HUES6 (cell line): ENCODE measurements at regions not wholly inside any gene's neighbourhood (a gene's known extent, or its start where the extent isn't known, plus 50 kb on each side); places are given as distances from the start of the nearest gene placed in this dataset.

Experiments
- H3K27ac ChIP-seq: 2 replicates; pipeline ENCODE4 v1.7.0; 2013; ENCODE audit warnings: low read depth, mild to moderate bottlenecking, low read length, inconsistent platforms
- H3K27me3 ChIP-seq: 2 replicates; pipeline ENCODE4 v1.6.1; 2013; ENCODE audit warnings: low read length; ENCODE audit not compliant: control insufficient read depth, insufficient read depth
- H3K36me3 ChIP-seq: 2 replicates; pipeline ENCODE4 v1.6.1; 2013; ENCODE audit warnings: low read length; ENCODE audit not compliant: control insufficient read depth, insufficient read depth
- H3K4me1 ChIP-seq: 2 replicates; pipeline ENCODE4 v1.6.1; 2013; ENCODE audit warnings: low read length; ENCODE audit not compliant: control insufficient read depth, insufficient read depth
- H3K4me3 ChIP-seq: 2 replicates; pipeline ENCODE4 v1.5.1; 2013; ENCODE audit warnings: low read depth, low read length
- H3K9ac ChIP-seq: one replicate; pipeline ENCODE4 v1.6.1; 2013; ENCODE audit warnings: mild to moderate bottlenecking, low read length
- H3K9me3 ChIP-seq: 2 replicates; pipeline ENCODE4 v1.6.1; 2013; ENCODE audit warnings: low read depth, low read length; ENCODE audit not compliant: control insufficient read depth, insufficient read depth

DNA sequence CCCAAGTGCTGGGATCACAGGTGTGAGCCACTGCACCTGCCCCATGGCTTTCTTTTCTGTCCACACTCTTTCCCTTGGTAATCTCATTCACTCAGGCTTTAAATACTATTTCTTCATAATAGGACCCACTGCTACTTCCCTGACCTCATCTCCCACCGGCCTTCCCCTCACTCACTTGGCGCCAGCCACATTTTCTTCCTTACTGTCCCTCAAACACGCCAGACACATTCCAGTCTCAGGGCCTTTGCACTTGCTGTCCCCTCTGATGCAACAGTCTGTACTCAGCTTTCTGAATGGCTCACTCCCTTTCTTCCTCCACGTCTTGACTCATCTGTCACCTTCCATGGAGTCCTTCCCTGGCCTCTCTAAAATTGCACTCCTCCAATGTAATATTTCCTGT, 111.1 kb upstream of the MVB12B start:
- H3K9me3 ChIP-seq = peaks cover 17% of the 10 kb centered on the region
- H3K27me3 ChIP-seq = peaks cover 2% of the 10 kb centered on the region; the same call in 1 of the 2 replicates
- H3K27ac ChIP-seq = no peak overlapping the region
- peaks cover 6% of the 10 kb centered on the region; the same call in 1 of the 2 replicates for H3K4me1 ChIP-seq
- no peaks in the 10 kb centered on the region for H3K36me3 ChIP-seq
- H3K4me3 ChIP-seq = no peak overlapping the region
- no peak overlapping the region for H3K9ac ChIP-seq

DNA sequence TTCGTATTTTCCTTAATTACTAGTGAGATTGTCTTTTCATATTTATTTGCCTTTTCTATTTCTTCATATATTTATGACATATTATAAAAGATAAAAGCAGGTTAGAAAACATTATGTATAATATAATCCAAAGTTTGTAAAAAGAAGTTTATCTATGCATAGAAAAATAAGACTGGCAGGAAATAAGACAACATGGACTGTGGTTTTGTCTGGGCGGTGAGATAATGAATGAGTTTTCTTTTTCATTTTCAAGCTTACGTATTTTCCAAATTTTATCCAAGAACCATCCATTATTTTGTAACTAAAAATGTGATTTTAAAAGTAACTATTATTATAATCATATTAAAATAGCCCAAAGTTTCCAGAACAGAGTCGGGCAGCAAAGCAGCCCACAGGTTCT, 109.8 kb upstream of the MVB12B start:
- H3K9me3 ChIP-seq = peaks cover 12% of the 10 kb centered on the region
- H3K27ac ChIP-seq = no peak overlapping the region
- H3K36me3 ChIP-seq = no peaks in the 10 kb centered on the region
- H3K9ac ChIP-seq = no peak overlapping the region
- H3K4me1 ChIP-seq = peaks cover 6% of the 10 kb centered on the region; the same call in 1 of the 2 replicates
- H3K27me3 ChIP-seq = peaks cover 2% of the 10 kb centered on the region; the same call in 1 of the 2 replicates
- no peak overlapping the region for H3K4me3 ChIP-seq

DNA sequence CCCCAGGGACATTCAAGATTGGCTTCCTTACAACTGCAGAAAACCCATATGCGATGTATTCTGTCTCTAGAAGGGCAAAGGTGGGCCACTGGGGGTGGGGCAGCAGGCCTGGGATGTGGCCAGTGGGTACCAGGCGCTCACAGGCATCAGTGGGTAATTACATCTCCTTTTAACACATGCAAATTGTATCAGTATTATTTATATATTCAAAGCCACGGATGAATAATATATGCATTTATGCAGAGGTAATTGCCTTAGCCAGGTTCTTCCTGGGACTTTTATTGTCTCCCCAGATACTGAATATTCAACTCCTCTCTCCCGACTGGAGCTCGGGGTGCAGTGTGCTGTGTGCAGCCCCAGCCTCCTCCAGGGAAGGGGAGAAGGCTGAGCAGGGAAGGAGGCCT, 109.4 kb upstream of the MVB12B start:
- Histone ChIP-seq H3K9ac (no peak overlapping the region), H3K4me1 (peaks cover 6% of the 10 kb centered on the region; the same call in 1 of the 2 replicates), H3K27me3 (peaks cover 2% of the 10 kb centered on the region; the same call in 1 of the 2 replicates), H3K9me3 (peaks cover 12% of the 10 kb centered on the region), H3K4me3 (no peak overlapping the region), H3K36me3 (no peaks in the 10 kb centered on the region), H3K27ac (no peak overlapping the region)

DNA sequence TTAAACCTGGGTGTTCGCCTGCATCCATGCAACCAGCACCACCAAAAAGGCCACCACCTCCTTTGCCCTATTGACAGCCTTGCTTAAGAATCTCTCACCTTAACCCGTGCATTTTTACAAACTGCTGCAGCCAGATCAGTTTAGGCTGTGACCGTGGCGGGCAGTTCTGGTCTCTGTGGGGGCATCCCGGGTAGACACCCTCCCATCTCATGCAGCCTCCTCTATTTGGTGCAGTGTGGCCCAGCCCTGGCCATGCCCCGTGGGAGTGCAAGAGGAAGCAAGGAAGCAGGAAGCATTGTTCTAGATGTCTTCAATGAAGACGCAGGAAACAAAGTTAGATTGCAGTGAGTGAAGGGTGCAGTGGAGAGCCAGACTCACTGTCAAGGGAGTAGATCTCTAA, 108.8 kb upstream of the MVB12B start:
- Histone ChIP-seq H3K4me1 (peaks cover 6% of the 10 kb centered on the region; the same call in 1 of the 2 replicates), H3K27me3 (peaks cover 2% of the 10 kb centered on the region; the same call in 1 of the 2 replicates), H3K9ac (no peak overlapping the region)

DNA sequence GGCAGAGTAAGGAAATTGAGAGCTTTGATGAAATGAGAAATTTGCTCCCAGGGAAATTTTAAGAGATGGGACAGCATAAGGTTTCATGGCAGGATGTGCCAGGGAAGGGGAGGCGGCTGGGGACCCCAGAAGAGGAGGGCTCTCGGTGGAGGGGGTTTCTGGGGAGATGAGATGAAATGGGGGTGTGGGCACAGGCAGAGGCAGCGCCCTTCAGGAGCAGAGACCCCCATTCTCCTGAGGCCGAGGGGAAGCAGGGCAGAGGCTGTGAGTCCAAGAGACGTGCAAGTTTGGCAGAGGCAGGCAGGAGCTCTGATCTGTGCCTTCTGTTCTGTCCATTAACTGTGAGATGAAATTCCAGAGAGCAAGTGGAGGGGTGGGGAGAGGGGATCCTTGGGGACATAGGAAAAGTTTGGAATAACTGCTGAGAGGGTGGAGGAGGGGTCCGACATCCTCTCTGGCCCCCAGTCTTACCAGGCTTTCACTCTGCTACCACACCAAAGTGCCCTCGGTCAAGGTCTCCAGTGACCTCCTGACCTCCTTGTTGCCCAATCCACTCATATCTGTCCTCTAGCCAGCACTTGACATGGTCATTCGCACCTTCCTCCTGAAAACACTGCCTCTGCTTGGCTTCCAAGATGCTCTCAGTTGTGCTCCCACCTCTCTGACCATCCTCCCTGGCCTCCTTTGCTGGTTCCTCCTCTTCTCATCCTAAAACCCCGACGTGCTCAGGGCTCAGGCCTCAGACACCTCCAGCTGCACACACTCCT, 108.1 kb upstream of the MVB12B start:
- peaks cover 8% of the 10 kb centered on the region; the same call in 1 of the 2 replicates for H3K27me3 ChIP-seq
- no peak overlapping the region for H3K9ac ChIP-seq
- H3K4me3 ChIP-seq = no peak overlapping the region
- peaks cover 6% of the 10 kb centered on the region; the same call in 1 of the 2 replicates for H3K4me1 ChIP-seq
- H3K9me3 ChIP-seq = peaks cover 4% of the 10 kb centered on the region
- no peaks in the 10 kb centered on the region for H3K36me3 ChIP-seq
- H3K27ac ChIP-seq = no peak overlapping the region

More for the DNA sequence above, 108.8 kb upstream of the MVB12B start:
- Histone ChIP-seq H3K4me3 (no peak overlapping the region), H3K36me3 (no peaks in the 10 kb centered on the region), H3K27ac (no peak overlapping the region), H3K9me3 (peaks cover 9% of the 10 kb centered on the region)

DNA sequence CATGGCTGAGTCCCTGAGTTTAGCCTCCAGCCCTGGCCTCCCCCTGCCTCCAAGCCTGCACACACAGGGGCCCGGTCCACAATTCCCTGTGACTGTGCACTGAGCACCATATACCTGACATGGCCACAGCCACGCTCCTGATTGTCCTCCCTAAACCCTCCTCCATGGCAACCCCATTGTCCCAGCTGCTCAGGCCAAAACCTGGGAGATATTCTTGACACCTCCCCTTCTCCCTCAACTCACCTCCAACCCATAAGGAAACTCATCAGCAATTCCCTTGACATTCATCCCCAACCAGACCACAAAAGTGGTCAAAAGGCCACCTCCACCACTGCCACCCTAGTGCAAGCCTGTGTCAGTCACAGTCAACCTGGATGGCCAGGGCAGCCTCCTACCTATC, 107.5 kb upstream of the MVB12B start:
- Histone ChIP-seq H3K27me3 (peaks cover 11% of the 10 kb centered on the region; the same call in 1 of the 2 replicates), H3K4me1 (peaks cover 6% of the 10 kb centered on the region; the same call in 1 of the 2 replicates), H3K4me3 (no peak overlapping the region), H3K9me3 (no peaks in the 10 kb centered on the region), H3K27ac (no peak overlapping the region), H3K36me3 (no peaks in the 10 kb centered on the region), H3K9ac (no peak overlapping the region)

DNA sequence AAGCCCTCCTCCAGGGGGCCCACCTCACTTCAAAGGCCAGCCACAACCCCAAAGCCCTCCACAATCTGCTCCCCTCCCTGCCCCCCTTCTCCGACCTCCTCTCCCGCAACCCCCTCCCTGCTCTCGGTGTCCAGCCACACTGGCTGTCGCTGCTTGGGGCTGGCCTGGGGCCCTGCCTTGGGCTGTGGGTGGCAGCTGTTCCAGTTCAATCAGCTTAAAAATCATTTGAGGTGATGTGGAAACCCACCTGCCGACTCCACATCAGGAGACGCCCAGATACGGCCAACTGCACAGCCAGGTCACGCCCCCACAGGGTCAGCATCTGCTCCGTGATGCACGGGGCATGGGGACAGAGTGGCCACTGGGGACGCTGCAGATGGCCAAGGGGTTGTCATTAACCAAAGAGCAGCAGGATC, 107.0 kb upstream of the MVB12B start:
- Histone ChIP-seq H3K9me3 (no peaks in the 10 kb centered on the region), H3K4me1 (peaks cover 6% of the 10 kb centered on the region; the same call in 1 of the 2 replicates), H3K4me3 (no peak overlapping the region), H3K36me3 (no peaks in the 10 kb centered on the region), H3K9ac (no peak overlapping the region), H3K27ac (no peak overlapping the region), H3K27me3 (peaks cover 11% of the 10 kb centered on the region; the same call in 1 of the 2 replicates)

DNA sequence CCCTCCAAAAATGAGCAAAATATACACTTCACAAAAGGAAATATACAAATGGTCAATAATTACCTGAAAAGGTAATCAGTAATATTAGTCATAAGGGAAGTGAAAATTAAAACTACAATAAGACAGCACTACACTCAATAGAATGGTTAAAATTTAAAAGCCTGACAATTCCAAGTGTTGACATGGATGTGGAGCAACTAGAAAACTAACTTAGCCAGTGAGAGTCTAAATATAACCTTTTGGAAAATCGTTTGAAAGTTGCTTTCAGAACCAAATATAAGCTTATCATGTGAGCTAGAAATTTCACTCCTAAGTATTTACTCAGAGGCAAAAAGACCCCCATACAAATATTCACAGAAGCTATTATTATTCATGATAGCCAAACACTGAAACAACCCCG, 105.1 kb upstream of the MVB12B start:
- peaks cover 6% of the 10 kb centered on the region; the same call in 1 of the 2 replicates for H3K4me1 ChIP-seq
- no peak overlapping the region for H3K9ac ChIP-seq
- H3K27ac ChIP-seq = no peak overlapping the region
- peaks cover 11% of the 10 kb centered on the region; the same call in 1 of the 2 replicates for H3K27me3 ChIP-seq
- H3K4me3 ChIP-seq = no peak overlapping the region
- H3K9me3 ChIP-seq = no peaks in the 10 kb centered on the region
- no peaks in the 10 kb centered on the region for H3K36me3 ChIP-seq

DNA sequence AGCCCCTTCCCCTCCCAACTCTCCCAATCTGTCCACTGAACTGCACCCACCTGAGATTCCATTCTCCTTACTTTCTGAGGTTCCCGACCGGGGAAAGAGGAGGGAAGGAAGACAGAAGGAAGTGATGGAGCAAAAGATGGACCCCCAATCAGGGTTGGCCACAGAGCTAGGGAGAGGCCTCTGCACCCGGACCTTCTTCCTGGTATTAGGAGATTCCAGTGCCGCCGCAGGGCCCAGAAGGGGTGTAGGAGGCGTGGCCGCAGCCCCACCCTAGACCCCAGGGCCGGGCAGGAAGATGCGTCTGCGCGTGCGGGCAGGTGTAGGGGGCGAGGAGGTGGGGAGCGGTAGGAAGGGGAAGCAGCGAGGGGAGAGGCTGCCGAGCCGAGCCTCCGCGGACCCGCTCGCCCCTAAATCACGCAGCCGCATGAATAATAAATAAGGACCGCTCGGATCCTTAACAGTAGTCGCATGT, 104.2 kb upstream of the MVB12B start:
- peaks cover 17% of the 10 kb centered on the region for H3K27me3 ChIP-seq
- H3K4me1 ChIP-seq = peaks cover 2% of the 10 kb centered on the region; the same call in 1 of the 2 replicates
- H3K4me3 ChIP-seq = peak overlapping the region; percentile 41; the same call in 1 of the 2 replicates
- no peak overlapping the region for H3K27ac ChIP-seq
- no peaks in the 10 kb centered on the region for H3K9me3 ChIP-seq
- H3K9ac ChIP-seq = no peak overlapping the region
- H3K36me3 ChIP-seq = no peaks in the 10 kb centered on the region

DNA sequence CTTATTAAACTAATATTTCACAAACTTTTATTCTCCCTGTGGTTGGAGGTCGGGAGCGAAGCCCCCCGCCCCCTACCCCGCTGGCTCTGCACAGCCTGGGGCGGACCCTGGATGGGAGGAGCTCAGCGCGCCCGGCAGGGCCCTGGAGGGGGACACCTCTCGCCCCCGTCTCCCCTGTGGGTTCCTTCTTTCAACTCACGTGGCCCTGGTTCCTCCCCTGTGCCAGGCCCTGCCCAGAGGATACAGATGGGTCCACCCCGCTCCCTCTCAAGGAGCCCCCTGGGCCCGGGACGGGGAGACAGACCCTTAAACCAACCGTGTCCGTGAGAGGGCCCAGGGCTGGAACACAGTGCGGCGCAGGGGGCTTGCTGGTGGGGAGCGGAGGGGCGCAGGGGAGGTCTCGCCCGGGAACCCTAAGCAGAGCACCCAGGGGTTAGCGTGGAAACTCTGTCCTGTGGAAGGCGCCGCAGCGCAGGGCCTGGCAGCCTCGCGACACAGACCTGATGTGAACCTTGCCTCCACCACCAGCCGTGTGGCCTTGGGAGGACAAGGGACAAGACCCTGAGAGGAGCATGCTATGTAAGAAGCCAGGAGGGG, 103.7 kb upstream of the MVB12B start:
- Histone ChIP-seq H3K36me3 (no peaks in the 10 kb centered on the region), H3K27me3 (peaks cover 17% of the 10 kb centered on the region), H3K27ac (no peak overlapping the region), H3K9ac (no peak overlapping the region), H3K4me3 (peak overlapping the region; percentile 41; the same call in 1 of the 2 replicates), H3K9me3 (no peaks in the 10 kb centered on the region), H3K4me1 (no peaks in the 10 kb centered on the region)
